SKM-1 treated with dmso at 0.1 percent for 144 hours (cell line): ENCODE measurements at regions not wholly inside any gene's neighbourhood (a gene's known extent, or its start where the extent isn't known, plus 50 kb on each side); places are given as distances from the start of the nearest gene placed in this dataset.
"Not testable (repeated sequence)": the region's sequence is repeated elsewhere in the genome, so short reads cannot be mapped to it uniquely, and the experiment has no call there.

Experiments used
- DNase-seq: peaks from one replicate; lab custom pipeline; 2025; ENCODE audit not compliant: unreplicated experiment; lab: John Stamatoyannopoulos, UW

DNA sequence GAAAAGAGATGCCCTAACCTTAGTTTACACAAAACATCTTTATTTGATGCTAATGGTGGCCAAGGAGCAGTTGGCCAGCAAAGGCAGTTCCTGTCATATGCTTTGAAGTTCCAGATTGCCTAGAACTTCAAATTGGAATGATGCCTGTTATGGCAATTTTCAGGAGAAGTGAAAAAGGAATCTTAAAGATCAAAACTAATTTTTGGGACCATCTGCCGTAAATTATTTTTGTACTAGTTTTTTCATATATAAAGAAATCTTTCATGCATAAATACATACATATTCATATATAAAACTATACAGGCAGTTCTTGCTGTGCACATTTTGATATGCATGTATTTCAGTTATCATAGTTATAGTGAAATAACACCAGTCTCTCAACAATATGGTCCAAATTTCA, 1185.6 kb upstream of the FAM98A start:
- DNase-seq = no peak

- not testable (repeated sequence) for DNase-seq
Measured at GRCh38 chr2:34750742-34751141, 1151.6 kb upstream of the FAM98A start.

GRCh38 chr2:34747643-34748042, 1148.5 kb upstream of the FAM98A start:
- no peak for DNase-seq

- no peak for DNase-seq
Measured at GRCh38 chr2:34738691-34739090, 1139.6 kb upstream of the FAM98A start.

DNA sequence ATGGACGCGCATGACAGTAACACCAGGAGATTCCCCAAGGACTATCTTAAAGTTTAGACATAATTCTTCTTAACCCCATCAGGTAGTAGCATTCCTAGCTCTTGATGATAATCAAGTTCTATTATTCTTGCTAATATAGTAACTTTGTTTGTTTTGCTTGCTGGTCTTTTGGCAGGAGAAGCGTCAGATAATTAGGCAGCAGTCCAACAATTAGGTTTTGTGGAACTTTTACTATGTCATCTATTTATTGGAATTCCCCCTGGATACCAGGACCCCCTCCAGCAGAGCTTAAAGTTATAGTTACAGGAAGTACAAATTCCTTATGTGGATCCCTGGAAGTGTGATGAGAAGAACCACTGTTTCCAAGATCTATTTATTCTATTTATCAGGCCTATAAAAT, 1138.0 kb upstream of the FAM98A start:
- DNase-seq = no peak

GRCh38 chr2:34736482-34736881, 1137.4 kb upstream of the FAM98A start:
- no peak for DNase-seq

DNA sequence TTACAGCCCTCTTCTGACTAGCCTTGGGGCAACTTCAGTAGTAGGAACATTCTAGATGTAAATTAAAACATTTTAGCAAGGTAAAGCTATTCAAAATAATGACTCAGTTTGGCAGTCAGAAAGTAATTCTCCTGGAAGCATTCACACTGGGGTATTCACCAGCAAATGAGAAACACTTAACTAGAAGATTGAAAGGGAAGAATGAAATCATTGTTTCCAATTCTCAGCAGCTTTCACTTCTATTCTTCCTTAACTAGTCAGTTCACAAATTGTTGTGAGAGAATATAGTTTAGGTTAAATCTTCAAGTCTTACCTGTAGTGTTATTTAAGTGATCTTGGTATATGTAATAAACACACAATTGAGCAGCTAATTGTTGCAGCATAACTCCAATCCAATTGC, 1135.6 kb upstream of the FAM98A start:
- no peak for DNase-seq

DNA sequence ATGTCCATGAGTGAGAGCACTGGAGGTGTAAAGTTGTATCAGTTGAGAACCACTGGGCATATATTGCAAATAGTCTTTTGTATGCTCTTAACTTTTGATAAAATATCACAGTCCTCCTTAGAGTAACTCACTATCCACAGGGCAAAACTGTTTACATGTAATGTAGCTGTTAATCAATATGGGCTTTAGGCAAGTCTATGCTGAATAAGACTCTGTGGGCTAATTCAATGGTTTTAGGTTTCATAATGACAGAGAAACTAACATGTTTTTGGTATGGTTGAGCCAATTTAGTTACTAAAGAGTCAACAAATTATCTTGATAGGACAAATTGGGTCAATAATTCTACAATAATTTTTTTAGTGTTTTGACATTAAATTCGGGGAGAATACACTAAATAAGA, 1134.9 kb upstream of the FAM98A start:
- no peak for DNase-seq

- DNase-seq = no peak
Measured at GRCh38 chr2:34731292-34731691, 1132.2 kb upstream of the FAM98A start.

DNA sequence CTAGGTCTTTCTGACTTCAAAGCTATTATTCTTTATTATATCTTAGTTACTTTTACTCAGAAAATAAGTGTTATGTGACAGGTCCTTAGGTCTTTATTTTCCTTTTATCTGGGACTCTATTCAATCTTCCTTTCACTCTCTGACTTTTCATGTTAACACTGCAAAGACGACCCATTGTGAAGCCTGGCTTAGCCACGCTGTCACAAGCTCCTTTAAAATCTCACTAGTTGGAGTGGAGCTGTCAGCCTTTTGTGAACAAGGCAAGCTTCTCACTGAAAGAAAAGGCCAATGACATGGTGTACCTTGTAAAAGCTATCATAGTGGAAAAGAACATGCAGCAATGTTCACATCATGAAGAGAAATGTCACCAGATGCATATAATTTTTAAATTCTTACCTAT, 1130.7 kb upstream of the FAM98A start:
- no peak for DNase-seq

GRCh38 chr2:34724107-34724506, 1125.0 kb upstream of the FAM98A start:
- DNase-seq = no peak

DNA sequence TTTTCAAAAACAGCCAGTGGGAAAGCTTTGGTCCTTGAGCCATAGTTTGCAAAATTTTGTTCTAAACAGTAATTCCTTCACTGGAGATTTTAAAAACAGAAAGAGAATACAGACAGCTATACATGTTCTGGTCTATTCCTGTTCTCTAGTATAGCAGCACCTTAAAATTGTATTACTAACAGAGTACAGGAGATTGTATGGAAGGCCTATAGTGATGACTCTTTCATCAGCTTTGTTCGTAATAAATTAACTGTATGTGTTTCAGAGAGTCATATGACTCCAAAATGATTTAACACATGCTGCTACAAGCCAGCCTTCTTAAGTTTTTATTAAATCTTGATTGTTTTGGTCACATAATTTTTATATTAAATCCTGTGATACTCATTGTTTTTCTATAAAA, 1124.6 kb upstream of the FAM98A start:
- no peak for DNase-seq

DNA sequence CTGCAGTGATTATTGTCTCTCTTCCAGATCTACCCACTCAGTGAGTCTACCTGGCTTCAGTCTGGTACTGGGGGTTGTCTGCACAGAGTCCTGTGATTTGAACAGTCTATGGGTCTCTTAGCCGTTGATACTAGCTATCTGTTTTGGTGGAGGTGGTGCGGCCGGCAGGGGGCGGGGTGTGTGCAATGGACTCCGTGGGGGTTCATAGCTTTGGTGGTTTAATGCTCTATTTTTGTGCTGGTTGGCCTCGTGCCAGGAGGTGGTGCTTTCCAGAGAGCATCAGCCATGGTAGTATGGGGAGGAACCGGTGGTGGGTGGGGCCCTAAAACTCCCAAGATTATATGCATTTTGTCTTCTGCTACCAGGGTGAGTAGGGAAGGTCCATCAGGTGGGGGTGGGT, 1120.1 kb upstream of the FAM98A start:
- no peak for DNase-seq

DNA sequence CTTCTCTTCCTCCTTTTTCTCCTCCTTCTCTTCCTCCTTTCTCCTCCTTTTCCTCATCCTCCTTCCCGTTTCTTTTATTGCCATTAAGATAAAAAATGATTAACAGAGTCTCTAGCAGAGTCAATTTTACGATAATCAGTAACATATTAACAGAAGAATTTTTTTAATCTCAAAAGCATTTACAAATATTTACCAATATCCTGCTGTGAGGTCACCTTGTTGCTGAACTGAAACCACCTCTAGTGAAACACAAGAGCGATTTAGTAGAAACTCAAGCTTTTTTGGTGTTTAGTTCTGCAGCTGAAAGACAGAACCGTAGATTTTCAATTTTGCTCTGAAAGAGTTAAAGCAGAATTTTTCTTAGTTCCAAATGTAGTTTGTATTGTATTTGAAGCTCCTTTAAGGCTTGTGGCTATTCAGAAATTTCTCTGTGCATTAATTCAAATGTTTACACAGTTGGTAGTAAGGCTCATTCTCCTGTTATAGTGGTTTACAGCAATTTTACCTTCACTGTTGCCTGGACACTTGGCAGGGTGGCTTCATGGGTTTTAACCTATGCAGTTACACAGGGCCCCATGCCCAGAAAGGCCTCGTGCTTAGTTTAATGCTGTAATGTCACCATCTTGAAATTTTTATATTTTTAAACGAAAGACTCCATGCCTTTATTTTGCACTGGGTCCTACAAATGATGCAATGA, 1106.6 kb upstream of the FAM98A start:
- no peak for DNase-seq

DNA sequence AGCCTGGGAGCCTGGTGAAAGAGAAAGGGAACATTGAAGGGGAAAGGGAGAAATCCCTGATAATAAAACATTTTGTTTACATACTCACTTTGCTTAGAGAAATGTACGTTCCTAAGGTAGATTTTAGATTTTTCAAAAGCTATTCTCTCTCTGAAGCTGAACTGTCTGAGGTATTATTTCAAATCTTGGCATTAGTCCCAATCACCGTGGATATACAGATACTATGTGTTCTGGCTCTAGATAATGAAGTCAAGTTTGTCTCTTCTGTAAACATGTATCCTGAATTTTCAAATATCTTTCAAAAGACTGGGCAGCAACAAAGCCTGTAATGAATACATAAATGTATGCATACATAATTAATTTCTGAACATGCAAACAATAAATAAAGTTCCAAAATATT, 1104.2 kb upstream of the FAM98A start:
- no peak for DNase-seq

DNA sequence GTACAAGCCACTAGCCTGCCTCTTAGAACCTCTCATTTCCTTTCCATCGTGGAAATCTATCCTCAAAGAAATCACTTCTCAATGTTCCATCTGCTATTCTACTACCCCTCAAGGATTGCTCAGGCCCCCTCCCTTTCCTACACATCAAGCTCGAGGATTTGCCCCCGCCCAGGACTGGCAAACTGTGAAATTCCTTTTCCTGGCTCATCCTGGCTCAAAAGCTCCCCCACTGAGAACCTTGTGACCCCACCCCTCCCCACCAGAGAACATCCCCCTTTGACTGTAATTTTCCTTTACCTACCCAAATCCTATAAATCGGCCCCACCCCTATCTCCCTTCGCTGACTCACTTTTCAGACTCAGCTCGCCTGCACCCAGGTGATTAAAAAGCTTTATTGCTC, 1103.3 kb upstream of the FAM98A start:
- DNase-seq = not testable (repeated sequence)

DNA sequence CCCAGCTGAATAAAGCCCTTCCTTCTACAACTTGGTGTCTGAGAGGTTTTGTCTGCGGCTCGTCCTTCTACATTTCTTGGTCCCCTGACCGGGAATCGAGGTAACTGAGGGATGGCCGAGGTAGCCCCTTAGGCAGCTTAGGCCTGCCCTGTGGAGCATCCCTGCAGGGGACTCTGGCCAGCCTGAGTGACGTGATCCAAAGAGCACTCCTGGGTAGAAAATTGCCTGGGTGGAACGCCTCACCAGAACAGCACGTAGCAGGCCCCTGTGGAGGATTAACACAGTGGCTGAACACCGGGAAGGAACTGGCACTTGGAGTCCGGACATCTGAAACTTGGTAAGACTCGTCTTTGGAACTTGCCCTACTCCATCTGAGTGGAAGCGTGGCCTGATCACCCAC, 1078.5 kb upstream of the FAM98A start:
- DNase-seq = not testable (repeated sequence)

DNA sequence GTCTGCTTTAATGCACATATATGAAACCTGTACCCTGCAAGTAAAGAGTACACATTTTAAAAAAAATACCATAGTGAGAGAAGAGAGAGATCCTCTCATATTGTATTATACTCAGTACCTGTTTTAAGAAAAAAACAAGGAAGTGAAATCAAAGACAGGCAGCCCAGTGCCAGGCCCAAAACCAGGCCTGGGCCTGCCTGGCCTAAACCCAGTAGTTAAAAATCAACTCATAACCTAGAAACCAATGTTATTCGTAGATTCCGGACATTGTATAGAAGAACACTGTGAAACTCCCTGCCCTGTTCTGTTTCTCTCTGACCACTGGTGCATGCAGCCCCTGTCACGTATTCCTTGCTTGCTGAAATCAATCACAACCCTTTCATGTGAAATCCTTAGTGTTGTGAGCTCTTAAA, 1078.0 kb upstream of the FAM98A start:
- not testable (repeated sequence) for DNase-seq

DNA sequence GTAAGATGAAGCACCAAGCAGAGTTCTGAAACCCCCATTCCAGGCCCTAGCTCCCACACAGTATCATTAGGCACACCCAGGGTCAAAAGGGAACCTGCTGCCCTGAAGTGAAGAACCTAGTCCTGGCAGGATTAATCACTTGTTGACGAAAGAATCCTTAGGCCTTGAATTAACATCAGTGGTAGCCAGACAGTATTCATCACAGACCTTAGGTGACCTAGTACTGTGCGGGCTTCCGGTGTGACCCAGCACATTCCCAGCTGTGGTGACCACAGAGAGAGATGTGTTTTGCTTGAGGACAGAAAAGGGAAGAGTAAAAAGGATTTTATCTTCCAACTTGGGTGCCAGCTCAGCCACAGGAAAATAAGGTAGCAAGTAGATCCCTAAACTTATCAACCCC, 1071.4 kb upstream of the FAM98A start:
- DNase-seq = no peak

GRCh38 chr2:34666821-34667220, 1067.7 kb upstream of the FAM98A start:
- no peak for DNase-seq

GRCh38 chr2:34664266-34664665, 1065.2 kb upstream of the FAM98A start:
- no peak for DNase-seq

- no peak for DNase-seq
Measured at GRCh38 chr2:34663314-34663713, 1064.2 kb upstream of the FAM98A start.

DNA sequence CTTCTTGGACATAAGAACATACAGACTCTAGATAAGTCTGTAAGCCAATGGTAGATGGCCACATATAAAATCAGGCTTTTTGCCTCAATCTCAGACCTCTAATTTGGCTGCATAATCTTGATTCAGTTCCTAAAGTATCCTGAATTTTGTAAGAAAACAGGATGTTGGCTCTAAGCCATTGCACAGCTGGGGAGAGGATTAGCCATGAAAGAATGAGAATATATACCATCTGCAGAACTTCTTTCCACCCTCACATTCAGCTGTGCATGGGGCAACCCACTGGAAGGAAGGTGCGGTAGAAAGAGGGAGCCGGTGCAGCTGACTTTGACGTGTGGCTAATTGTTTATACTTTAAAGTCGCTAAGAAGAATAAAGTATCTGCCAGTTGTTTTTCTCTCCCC, 1061.6 kb upstream of the FAM98A start:
- DNase-seq = no peak
